ENCODE measurements at regions not wholly inside any gene's neighbourhood (a gene's known extent, or its start where the extent isn't known, plus 50 kb on each side); places are given as distances from the start of the nearest gene placed in this dataset.

- no peak overlapping the region for H3K27ac Mint-ChIP-seq
- H3K4me1 Mint-ChIP-seq: no peaks in the 10 kb centered on the region
- no peaks in the 10 kb centered on the region for H3K36me3 Mint-ChIP-seq
- H3K27me3 Mint-ChIP-seq: no peaks in the 10 kb centered on the region
- peaks cover 12 to 43% (median 17%) of the 10 kb centered on the region in 3 donors for H3K9me3 Mint-ChIP-seq
- H3K4me3 Mint-ChIP-seq: no peak overlapping the region
These were observed 185.6 kb downstream of the ZNF248 start for GRCh38 chr10:37671802-37672201.

DNA sequence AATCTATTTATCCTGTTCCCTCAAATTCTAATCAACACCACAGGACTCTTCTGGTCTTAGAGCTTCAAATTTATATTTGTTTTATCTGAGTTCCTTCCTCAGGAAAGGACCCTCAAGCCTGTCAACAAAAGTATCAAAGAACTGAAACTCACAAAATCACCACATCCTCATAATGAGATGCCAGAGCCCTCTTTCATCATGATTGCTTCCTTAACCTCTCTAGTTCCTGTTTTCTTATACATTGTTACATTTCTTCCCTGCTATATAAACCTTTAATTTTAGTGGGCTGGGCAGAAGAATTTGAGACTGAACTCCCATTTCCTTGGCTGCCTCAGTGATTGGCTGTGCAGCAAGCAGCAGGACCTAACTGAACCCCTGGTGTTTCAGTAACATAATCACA is 189.7 kb downstream of the ZNF248 start:
- H3K4me1 Mint-ChIP-seq: no peaks in the 10 kb centered on the region
- H3K27ac Mint-ChIP-seq: no peak overlapping the region
- H3K4me3 Mint-ChIP-seq: no peak overlapping the region
- no peaks in the 10 kb centered on the region for H3K36me3 Mint-ChIP-seq
- H3K27me3 Mint-ChIP-seq: no peaks in the 10 kb centered on the region
- peaks cover 9 to 44% (median 21%) of the 10 kb centered on the region in 3 donors for H3K9me3 Mint-ChIP-seq

DNA sequence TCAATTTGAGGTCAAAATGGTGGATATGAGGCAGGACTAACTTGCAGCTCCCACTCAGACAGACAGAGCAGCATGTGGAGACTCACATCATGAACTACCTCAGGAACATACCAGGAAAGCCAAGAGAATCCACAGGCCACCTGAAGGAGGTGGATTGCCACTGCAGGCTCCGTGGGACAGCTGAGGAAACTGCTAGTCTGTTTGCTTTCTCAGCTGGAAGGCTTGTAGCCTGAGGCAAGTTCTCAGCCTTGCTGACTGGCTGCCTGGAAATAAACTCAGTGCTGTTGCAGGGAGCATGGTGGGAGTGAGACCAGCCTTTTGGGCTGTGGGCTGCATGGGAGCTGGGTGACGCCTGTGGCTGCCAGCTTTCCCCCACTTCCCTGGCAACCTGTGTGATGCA is 202.9 kb downstream of the ZNF248 start:
- no peaks in the 10 kb centered on the region for H3K27me3 Mint-ChIP-seq
- H3K4me1 Mint-ChIP-seq: no peaks in the 10 kb centered on the region
- no peaks in the 10 kb centered on the region for H3K36me3 Mint-ChIP-seq
- H3K27ac Mint-ChIP-seq: no peak overlapping the region
- H3K9me3 Mint-ChIP-seq: peaks cover 17 to 23% (median 19%) of the 10 kb centered on the region in 3 donors
- H3K4me3 Mint-ChIP-seq: no peak overlapping the region

GRCh38 chr10:37643187-37643586 is 214.2 kb downstream of the ZNF248 start:
- Mint-ChIP-seq H3K27me3 (no peaks in the 10 kb centered on the region), H3K4me1 (no peaks in the 10 kb centered on the region), H3K27ac (no peak overlapping the region), H3K4me3 (no peak overlapping the region), H3K9me3 (peaks cover 5 to 11% (median 7%) of the 10 kb centered on the region in 3 donors), H3K36me3 (peaks cover 2% of the 10 kb centered on the region)

DNA sequence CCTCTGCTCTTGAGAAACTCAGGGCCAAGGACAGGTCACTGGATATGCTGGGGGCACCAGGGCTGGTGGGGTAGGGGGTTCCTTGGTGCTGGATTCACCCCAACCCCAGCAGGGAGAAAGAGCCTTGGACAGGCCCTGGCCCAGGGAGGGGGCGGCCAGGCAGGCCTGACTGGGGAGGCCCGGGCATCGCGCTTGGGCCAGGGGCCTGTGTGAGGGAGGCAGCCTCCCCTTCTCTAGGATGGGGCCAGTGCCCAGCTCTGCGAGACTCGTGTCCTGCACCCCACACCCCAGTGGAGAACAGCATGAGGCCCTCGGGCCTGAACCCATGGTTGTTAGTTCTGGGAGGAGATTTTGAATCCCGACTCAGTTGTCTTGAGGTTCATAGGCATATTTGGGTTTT is 217.1 kb downstream of the ZNF248 start:
- Mint-ChIP-seq H3K27ac (peak overlapping the region in 1 of 3 donors; percentile 53), H3K4me3 (no peak overlapping the region), H3K4me1 (no peaks in the 10 kb centered on the region), H3K27me3 (no peaks in the 10 kb centered on the region), H3K9me3 (peaks cover 8 to 17% (median 9%) of the 10 kb centered on the region in 3 donors), H3K36me3 (peaks cover 7% of the 10 kb centered on the region)

- H3K9me3 Mint-ChIP-seq: peaks cover 5 to 17% (median 12%) of the 10 kb centered on the region in 3 donors
- no peaks in the 10 kb centered on the region for H3K4me1 Mint-ChIP-seq
- H3K27ac Mint-ChIP-seq: peak overlapping the region in 1 of 3 donors; percentile 45
- no peak overlapping the region for H3K4me3 Mint-ChIP-seq
- peaks cover 7% of the 10 kb centered on the region for H3K36me3 Mint-ChIP-seq
- no peaks in the 10 kb centered on the region for H3K27me3 Mint-ChIP-seq
These were observed 218.2 kb downstream of the ZNF248 start for GRCh38 chr10:37639200-37639599.

GRCh38 chr10:37638569-37638968 is 218.8 kb downstream of the ZNF248 start:
- Mint-ChIP-seq H3K4me1 (no peaks in the 10 kb centered on the region), H3K36me3 (peaks cover 7% of the 10 kb centered on the region), H3K27ac (no peak overlapping the region), H3K4me3 (no peak overlapping the region), H3K9me3 (peaks cover 4 to 17% (median 14%) of the 10 kb centered on the region in 3 donors), H3K27me3 (no peaks in the 10 kb centered on the region)

DNA sequence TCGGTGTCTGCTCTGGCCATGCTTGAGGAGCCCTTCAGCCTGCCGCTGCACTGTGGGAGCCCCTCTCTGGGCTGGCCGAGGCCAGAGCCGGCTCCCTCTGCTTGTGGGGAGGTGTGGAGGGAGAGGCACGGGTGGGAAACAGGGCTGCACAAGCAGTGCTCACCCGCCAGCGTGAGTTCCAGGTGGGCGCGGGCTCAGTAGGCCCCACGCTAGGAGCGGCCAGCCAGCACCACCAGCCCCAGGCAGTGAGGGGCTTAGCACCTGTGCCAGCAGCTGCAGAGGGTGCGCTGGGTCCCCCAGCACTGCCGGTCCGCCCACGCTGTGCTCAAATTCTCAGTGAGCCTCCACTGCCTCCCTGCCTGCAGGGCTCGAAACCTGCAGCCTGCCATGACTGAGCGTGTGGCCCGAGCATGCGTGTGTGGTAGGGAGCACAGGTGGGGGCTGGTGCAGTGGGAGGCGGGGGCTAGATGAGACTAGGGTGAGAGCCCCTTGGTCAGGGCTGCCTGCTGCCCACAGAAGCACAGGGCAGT is 223.0 kb downstream of the ZNF248 start:
- Mint-ChIP-seq H3K4me3 (no peak overlapping the region), H3K9me3 (peaks cover 6 to 17% (median 17%) of the 10 kb centered on the region in 3 donors), H3K27ac (no peak overlapping the region), H3K36me3 (peaks cover 7% of the 10 kb centered on the region), H3K27me3 (no peaks in the 10 kb centered on the region), H3K4me1 (no peaks in the 10 kb centered on the region)

DNA sequence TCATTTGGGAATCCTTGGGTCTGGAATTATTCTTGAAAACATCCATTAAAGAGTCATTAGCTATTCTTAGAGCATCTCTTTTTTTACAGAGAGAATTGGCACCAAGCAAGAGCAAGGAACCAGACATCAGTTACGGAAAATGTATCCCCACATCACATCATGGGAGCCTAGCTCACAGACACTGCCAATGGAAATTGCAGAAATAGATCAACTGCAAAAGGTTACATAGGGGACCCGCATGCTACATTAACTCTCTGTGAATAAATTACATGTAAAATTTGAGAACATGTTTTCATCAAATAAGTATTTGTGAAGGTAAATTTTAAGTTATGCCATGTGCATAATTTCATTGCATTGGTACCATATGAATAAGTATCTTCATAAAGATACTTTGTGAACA is 224.8 kb downstream of the ZNF248 start:
- Mint-ChIP-seq H3K27ac (no peak overlapping the region), H3K36me3 (peaks cover 5% of the 10 kb centered on the region), H3K4me1 (no peaks in the 10 kb centered on the region), H3K27me3 (no peaks in the 10 kb centered on the region), H3K9me3 (peaks cover 6 to 15% (median 12%) of the 10 kb centered on the region in 3 donors), H3K4me3 (no peak overlapping the region)

DNA sequence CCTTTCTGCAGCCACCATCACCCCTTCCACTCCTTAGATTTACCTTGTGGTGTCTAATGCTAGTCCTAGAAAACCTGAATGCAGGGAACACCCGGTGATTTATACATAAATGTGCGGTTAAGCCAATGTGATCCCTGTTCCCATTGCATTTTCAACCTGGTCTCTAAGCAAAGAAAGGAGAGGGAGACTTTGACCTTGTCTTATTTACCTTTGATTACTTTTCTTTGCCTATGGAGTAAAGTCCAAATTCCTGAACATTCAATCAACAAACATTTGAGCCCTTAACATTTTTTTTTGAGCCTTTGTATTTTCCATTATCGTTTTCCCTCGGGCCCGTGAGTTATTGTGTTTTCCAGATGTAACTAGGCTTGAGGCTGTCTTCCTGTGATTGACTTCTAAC is 233.9 kb downstream of the ZNF248 start:
- Mint-ChIP-seq H3K4me1 (no peaks in the 10 kb centered on the region), H3K36me3 (peaks cover 3% of the 10 kb centered on the region), H3K9me3 (peaks cover 14 to 19% (median 15%) of the 10 kb centered on the region in 3 donors), H3K27ac (no peak overlapping the region), H3K27me3 (no peaks in the 10 kb centered on the region), H3K4me3 (no peak overlapping the region)

DNA sequence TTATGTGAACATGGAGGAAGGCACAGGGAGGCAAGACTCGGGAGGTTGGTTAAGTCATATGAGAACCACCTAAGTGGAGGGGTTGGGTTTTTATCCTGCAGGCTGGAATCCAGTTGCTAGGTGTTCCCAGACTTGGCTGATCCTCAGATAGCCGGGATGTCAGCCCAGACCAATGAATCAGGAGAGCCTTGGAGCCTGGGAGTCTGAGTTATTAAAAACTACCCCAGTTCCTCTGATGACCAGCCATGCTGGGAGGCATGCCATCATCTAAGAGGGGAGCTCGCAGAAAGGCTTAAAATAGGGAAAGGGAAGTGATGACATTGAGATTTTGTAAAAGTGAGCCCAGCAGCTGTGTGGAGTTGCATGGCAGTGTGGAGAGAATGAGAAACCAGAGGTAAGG is 238.1 kb downstream of the ZNF248 start:
- peaks cover 9 to 14% (median 13%) of the 10 kb centered on the region in 3 donors for H3K9me3 Mint-ChIP-seq
- no peak overlapping the region for H3K27ac Mint-ChIP-seq
- no peak overlapping the region for H3K4me3 Mint-ChIP-seq
- H3K4me1 Mint-ChIP-seq: no peaks in the 10 kb centered on the region
- H3K36me3 Mint-ChIP-seq: peaks cover 3% of the 10 kb centered on the region
- peaks cover 1% of the 10 kb centered on the region for H3K27me3 Mint-ChIP-seq

DNA sequence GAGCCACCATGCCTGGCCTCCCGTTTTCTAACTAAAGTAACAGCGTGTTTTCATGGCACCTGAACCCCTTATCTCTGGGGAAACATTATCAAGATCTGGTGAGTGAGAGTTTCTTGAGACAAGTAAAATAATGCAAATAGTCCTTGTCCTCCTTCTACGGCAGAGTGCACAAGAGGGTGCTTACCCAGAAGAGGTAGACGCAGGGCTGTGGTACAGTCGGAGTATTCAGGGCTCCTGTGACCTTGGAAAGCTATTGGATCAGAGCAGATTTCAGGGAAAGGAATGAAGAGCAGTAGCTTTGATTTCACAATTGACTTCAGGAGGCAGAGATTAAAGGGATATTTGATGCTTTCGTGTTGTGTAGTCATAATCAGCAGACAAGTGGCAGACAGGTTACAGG is 269.1 kb downstream of the ZNF248 start:
- Mint-ChIP-seq H3K4me3 (no peak overlapping the region), H3K4me1 (no peaks in the 10 kb centered on the region), H3K27me3 (no peaks in the 10 kb centered on the region), H3K36me3 (no peaks in the 10 kb centered on the region), H3K27ac (no peak overlapping the region), H3K9me3 (peaks cover 0 to 14% (median 3%) of the 10 kb centered on the region in 3 donors)

- peaks cover 3 to 11% (median 3%) of the 10 kb centered on the region in 3 donors for H3K9me3 Mint-ChIP-seq
These were observed 272.8 kb downstream of the ZNF248 start for GRCh38 chr10:37584643-37585042.

GRCh38 chr10:37582237-37582636 is 275.2 kb downstream of the ZNF248 start:
- H3K4me3 Mint-ChIP-seq: no peak overlapping the region
- peaks cover 0 to 10% (median 3%) of the 10 kb centered on the region in 3 donors for H3K9me3 Mint-ChIP-seq
- H3K4me1 Mint-ChIP-seq: no peaks in the 10 kb centered on the region
- no peaks in the 10 kb centered on the region for H3K27me3 Mint-ChIP-seq
- no peaks in the 10 kb centered on the region for H3K36me3 Mint-ChIP-seq
- H3K27ac Mint-ChIP-seq: no peak overlapping the region

More at GRCh38 chr10:37584643-37585042, 272.8 kb downstream of the ZNF248 start:
- H3K27me3 Mint-ChIP-seq: no peaks in the 10 kb centered on the region
- H3K4me1 Mint-ChIP-seq: no peaks in the 10 kb centered on the region
- H3K4me3 Mint-ChIP-seq: no peak overlapping the region
- no peaks in the 10 kb centered on the region for H3K36me3 Mint-ChIP-seq
- no peak overlapping the region for H3K27ac Mint-ChIP-seq

DNA sequence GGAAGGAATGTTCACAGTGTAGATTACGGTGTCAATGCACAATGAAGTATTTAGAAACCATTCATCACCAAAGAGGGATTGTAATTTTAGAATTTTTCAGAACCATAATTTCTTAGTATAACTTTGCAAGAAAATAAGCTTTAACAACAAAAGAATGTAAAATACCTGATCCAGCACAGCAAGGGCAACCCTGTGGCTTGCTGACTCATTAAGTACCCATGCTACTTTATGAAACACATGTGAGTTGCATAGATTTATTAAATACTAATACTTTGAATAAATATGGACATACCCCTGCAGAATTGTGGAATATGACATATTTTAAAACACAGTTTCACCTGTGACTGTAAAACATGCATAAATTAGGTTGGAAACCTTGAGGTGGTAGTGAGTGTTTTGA is 281.3 kb downstream of the ZNF248 start:
- H3K36me3 Mint-ChIP-seq: no peaks in the 10 kb centered on the region
- no peak overlapping the region for H3K4me3 Mint-ChIP-seq
- no peak overlapping the region for H3K27ac Mint-ChIP-seq
- no peaks in the 10 kb centered on the region for H3K4me1 Mint-ChIP-seq
- peaks cover 2 to 9% (median 4%) of the 10 kb centered on the region in 3 donors for H3K9me3 Mint-ChIP-seq
- no peaks in the 10 kb centered on the region for H3K27me3 Mint-ChIP-seq

DNA sequence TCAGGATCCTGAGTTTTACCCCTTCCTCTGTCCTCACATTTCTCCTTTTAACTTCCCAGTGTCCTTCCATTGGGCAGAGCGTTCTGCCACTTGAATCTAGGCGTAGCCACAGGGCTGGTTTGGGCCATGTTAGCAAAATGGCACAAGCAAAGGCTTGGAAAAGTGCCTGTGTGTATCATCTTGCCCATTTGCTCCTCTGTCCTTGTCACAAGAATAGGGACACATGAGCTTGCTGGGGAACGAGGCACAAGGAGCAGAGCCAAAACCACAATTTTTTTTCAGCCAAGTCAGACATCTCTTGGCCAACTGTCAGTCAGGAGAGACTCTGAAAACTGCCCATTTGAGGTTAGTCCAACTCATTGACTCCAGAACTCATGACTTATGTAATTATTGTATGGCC is 285.2 kb downstream of the ZNF248 start:
- Mint-ChIP-seq H3K4me1 (no peaks in the 10 kb centered on the region), H3K36me3 (no peaks in the 10 kb centered on the region), H3K9me3 (peaks cover 3 to 15% (median 4%) of the 10 kb centered on the region in 3 donors), H3K27ac (no peak overlapping the region), H3K4me3 (no peak overlapping the region), H3K27me3 (no peaks in the 10 kb centered on the region)

Data from IgD-negative memory B cell (primary cell).